ENCODE measurements at regions not wholly inside any gene's neighbourhood (a gene's known extent, or its start where the extent isn't known, plus 50 kb on each side); places are given as distances from the start of the nearest gene placed in this dataset.
"Not testable (repeated sequence)": the region's sequence is repeated elsewhere in the genome, so short reads cannot be mapped to it uniquely, and the experiment has no call there.

DNA sequence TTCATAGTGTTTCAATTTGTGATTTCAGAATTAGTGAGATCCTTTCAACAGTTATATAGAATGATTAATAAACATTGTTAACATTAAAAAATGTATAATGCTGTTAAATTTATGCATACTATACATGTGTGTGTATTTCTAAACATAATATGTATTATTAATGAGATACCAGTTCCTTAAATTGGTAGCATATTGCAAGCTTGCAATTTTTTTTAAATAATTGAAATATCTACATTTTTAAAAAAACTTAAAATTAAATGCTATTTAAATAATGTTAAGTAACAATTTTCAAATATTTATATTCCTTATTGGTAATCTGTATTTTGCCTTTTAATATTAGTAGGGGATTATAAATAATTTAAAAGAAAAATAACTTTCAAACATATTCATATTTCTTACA lies 1479.5 kb upstream of the PCDH7 start:
- no peak for DNase-seq

DNA sequence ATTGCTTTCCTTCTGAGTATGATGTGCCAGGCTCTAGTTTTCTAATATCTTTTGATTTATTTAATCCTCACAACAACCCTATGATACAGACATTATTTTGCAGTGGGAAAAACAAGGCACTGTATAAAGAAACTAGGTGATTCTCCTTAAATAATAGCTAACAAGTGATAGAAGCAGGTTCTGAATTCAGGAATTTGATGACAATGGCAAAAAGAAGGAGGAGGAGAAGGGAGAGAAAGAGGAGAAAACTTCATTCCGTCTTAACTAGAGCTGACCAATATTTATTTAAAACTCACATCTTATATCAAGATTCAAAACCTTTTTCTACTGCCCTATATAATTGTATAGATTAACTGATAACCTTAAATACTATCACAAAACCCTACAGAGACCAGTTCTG lies 1477.1 kb upstream of the PCDH7 start:
- DNase-seq, result no peak

- no peak for DNase-seq
Observed at GRCh38 chr4:29243851-29244250, 1476.3 kb upstream of the PCDH7 start.

DNA sequence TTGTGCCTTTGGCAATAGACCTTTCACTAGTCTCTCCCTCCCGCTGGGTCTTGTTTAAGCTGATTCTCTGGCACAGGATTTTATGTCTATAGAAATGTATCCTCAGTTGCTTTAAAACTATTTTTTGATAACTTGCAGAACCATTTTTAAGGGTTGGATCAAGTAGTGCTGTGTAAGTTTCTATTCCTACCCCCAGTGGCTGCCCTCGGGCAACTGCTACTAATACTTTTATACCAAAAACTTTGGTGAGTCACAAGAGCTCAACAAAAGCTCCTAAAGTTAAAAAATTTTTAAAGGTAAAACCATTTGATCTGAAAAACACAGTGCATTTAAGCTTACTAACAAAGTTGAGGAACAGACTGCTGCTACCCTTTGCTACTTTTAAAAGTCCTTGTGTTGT lies 1460.6 kb upstream of the PCDH7 start:
- DNase-seq, result no peak

GRCh38 chr4:29262986-29263385 lies 1457.2 kb upstream of the PCDH7 start:
- DNase-seq, result no peak

- no peak for DNase-seq
Observed at GRCh38 chr4:29276150-29276549, 1444.0 kb upstream of the PCDH7 start.

- DNase-seq, result no peak
Observed at GRCh38 chr4:29277381-29277780, 1442.8 kb upstream of the PCDH7 start.

- no peak for DNase-seq
Observed at GRCh38 chr4:29278585-29278984, 1441.6 kb upstream of the PCDH7 start.

DNA sequence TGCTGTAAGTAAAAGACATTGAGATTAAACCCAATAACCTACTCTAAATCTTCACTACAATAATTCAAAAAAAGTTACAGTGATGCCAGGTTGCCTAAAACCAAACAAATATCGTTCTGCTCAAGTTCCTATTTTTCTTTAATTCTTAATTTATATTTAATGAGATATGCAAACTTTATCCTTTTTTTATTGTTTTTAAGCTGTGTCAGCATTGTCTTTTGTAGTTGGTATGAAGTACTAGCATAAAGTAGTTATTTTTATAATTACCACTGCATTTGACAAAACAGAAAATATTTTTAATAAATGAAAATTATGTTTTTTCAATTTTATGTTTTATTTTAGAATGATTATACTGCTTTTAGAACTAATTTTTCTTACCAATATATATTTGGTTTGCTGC lies 1431.1 kb upstream of the PCDH7 start:
- DNase-seq, result no peak

GRCh38 chr4:29295280-29295679 lies 1424.9 kb upstream of the PCDH7 start:
- no peak for DNase-seq

DNA sequence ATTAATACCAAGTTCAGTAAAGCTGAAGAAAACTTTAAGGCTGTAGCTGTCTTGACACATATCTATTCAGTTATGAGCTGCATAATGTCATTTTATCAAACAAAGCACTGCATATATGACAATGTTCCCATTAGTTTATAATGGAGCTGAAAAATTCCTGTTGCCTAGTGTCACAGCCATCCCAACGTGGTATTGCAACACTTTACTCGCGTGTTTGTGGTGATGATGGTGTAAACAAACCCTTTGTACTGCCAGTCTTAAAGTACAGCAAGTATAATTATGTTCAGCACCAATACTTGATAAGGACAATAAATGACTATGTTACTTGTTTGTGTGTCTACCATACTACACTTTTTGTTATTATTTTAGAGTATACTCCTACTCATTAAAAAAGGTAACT lies 1415.6 kb upstream of the PCDH7 start:
- DNase-seq, result no peak

- no peak for DNase-seq
Observed at GRCh38 chr4:29307256-29307655, 1412.9 kb upstream of the PCDH7 start.

DNA sequence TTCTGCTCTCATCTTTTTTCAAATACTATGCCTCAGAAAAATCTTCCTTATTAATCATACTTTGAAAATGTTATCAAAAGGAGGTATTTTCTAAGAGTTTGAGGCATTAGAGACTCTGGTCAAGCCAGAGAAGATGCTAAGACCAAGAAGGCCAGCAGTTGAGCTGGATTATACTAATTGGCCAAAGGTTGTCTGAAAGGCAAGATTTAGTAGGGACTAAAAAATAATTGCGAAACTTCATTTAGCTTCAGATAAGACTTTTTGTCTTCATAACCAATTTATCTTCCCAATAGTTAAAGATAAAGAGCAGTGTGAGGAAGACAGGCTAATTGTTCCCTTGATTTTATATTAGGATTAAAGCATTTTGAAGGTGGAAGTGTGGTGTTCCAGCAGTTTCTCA lies 1412.4 kb upstream of the PCDH7 start:
- DNase-seq, result no peak

DNA sequence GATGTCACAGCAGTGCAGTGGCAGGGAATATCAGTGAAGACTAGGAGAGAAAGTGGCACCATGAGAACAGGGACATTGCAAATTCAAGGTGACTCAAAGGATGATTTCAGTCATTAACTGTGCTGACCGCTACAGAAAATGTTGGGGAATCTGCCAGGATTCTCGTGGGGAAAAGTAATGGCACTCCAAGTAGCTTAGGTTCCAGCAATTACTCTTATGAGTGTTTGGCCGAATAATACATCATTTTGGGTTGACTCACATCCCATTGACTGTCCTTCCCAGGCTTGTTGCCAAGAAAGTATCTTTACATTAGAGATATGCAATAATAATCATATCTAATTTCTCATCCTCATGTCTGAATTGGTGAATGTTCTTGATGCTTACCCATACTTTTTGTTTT lies 1411.1 kb upstream of the PCDH7 start:
- DNase-seq, result no peak

- no peak for DNase-seq
Observed at GRCh38 chr4:29310252-29310651, 1409.9 kb upstream of the PCDH7 start.

- DNase-seq, result no peak
Observed at GRCh38 chr4:29311247-29311646, 1408.9 kb upstream of the PCDH7 start.

- no peak for DNase-seq
Observed at GRCh38 chr4:29319663-29320340, 1400.4 kb upstream of the PCDH7 start.

DNA sequence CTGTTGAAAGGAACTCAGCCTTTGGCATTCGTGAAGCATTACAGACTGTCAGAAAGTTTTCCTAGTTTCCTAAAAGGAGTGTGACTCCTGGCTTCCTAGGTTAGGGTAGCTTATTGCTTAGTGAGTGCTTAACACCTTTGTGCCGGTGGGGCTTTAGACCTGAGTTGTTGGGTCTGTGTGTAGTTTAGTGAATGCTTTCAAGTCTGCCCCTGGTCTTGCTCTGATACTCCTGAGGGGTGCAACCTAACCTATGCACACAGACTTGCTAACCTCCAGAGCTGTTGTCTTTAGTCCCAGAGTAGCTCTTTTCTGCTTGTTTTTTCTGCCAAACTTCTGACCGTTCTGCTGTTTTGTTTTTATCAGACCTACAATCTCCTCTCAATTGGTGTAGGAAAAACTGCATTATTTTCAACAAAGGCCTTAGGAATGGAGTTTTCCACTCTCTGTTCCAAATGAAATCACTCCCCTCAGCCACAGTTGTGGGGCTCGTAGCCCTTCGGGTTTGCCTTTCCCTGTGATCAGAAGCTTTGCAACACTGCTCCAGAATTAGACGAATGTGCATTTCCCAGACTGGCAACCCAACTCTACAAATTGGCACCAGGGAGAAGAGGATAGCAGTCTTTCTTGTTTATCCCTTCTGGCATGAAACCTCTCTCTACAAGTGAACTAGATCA lies 1399.1 kb upstream of the PCDH7 start:
- no peak for DNase-seq

- no peak for DNase-seq
Observed at GRCh38 chr4:29326004-29326403, 1394.2 kb upstream of the PCDH7 start.

GRCh38 chr4:29326816-29327215 lies 1393.4 kb upstream of the PCDH7 start:
- no peak for DNase-seq

- DNase-seq, result no peak
Observed at GRCh38 chr4:29336861-29337260, 1383.3 kb upstream of the PCDH7 start.

GRCh38 chr4:29372971-29373370 lies 1347.2 kb upstream of the PCDH7 start:
- no peak for DNase-seq

DNA sequence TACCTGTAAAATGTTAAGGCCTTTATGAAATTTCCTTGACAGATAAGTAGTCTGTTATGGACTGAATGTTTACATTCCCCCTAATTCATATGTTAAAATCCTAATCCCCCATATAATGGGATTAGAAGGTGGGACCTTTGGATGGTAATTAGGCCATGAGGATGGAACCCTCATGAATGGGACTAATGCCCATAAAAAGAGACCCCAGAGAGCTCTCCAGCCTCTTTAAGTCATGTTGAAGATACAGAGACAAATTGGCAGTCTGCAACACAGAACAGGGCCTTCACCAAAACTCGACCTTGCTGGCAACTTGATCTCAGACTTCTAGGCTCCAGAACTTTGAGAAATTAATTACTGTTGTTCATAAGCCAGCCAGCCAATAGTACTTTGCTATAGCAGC lies 1344.5 kb upstream of the PCDH7 start:
- no peak for DNase-seq

- not testable (repeated sequence) for DNase-seq
Observed at GRCh38 chr4:29378237-29378636, 1341.9 kb upstream of the PCDH7 start.

DNA sequence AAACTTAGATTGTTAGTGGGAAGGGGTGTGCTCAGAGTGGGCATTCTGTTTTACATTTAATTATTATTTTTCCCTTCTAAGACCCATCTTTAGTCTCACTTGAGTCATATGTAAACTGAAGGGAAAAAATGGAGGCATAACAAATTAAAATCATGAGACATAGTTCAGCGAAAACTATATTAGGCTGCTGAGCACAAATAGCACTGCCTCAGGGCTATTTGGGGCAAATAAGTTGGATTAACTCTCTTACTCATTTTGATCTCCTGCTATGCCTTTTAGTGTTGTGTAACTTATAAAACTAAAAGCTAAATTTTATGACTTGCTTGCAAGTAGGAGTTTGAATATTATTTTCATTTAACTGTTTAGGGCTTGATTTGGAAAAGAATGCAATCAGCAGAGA lies 1329.2 kb upstream of the PCDH7 start:
- no peak for DNase-seq
